NCI-H1105 treated with DMSO at 0.1 percent for 48 hours (cell line): ENCODE measurements at regions not wholly inside any gene's neighbourhood (a gene's known extent, or its start where the extent isn't known, plus 50 kb on each side); places are given as distances from the start of the nearest gene placed in this dataset.
A peak's percentile ranks its signal among the peaks of the same experiment; 100 is the strongest.
"Not testable (repeated sequence)": the region's sequence is repeated elsewhere in the genome, so short reads cannot be mapped to it uniquely, and the experiment has no call there.

Source experiments
- DNase-seq: peaks from one replicate; lab custom pipeline; 2025; lab: John Stamatoyannopoulos, UW

GRCh38 chr14:54256156-54256555 is 140.7 kb upstream of the CDKN3 start:
- DNase-seq = no peak

- no peak for DNase-seq
Measured at GRCh38 chr14:54257424-54257823, 139.4 kb upstream of the CDKN3 start.

DNA sequence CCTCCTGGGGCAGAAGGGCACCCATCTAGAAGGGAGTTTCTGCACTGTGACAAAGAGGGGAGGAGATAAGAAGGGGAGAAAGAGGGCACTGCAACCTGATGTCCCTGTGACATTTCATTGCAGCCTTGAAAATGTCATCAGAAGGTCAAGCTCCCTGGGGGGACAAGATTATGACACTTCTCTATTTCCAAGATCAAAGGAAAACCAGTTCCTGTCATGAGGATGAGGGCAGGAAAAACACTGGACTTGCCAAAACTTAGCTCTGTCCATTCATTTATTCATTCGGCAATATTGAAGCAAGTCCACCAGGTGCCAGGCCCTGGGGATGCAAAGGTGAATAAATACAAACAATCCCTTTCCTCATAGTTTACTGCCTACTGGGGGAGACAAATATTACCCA is 138.4 kb upstream of the CDKN3 start:
- DNase-seq = no peak

- DNase-seq = no peak
Measured at GRCh38 chr14:54259821-54260220, 137.0 kb upstream of the CDKN3 start.

DNA sequence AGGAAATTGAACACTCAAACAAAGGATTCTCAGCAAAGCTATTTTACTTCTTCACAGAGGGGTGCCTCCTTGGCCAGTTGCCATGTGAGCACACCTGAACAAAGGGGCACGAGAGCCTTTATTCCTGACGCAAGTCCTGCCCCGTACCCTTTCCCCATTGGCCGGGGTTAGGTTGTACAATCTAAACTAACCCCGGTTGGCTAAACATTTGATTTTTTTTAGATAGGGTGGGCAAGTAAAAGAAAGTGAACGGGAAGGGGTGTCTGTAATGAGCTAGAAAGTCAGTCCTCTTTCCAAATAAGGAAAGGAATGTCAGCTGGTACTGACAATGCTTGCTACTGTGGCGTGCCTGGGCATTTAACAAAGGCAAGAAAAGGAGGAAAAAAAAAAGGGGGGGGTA is 135.5 kb upstream of the CDKN3 start:
- no peak for DNase-seq

- DNase-seq = not testable (repeated sequence)
Measured at GRCh38 chr14:54266616-54267015, 130.2 kb upstream of the CDKN3 start.

- DNase-seq = no peak
Measured at GRCh38 chr14:54267172-54267571, 129.6 kb upstream of the CDKN3 start.

DNA sequence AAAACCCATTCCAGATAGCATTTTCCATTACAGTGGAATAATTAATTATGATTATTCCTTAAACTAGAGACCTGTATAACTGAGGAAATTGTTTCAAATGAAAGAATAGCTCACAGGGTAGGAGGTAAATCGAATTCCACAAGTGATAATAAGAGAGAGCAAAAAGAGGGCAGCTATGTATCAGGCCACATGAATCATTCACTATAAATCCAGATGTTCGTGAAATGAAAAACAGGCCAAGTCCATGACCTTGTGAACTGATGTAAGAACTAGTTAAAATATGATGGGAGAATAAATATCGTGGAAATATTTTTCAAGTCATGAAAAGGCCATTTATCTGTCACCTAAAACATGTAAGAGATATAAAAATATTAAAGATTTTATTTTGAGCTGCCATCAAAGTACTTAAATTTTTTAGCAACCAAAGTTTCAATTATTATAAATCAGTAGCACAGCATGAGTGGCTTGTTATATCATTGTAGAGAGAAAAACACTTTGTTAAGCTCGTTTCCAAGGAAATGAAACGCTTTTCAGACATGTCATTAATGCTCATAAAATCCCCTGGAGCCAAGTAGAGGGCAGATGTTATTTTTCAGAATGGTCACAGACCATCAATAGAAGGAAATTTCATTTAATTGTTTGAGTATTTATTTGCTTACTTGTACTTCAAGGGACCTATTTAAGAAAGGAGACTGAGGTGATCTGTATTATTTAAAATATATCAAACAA is 120.6 kb upstream of the CDKN3 start:
- DNase-seq = peak; percentile 65

DNA sequence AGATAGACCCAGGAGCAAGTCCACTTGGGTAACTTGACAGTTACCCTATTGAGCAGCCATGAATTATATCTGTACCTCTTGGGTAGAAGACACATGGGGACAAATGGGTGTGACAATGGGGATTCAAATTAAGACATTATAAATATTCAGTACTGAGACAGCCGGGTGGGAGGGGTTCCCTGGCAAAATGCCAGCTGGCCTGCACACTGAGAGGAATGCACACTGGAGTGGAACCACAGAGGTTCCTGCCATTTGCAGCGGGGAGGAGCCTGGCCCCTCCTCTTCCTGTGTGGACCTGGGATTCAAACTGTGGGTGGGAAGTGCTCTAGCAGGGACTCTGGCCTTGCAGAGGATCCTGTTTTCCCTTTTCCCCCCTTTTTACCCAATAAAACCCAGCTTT is 118.7 kb upstream of the CDKN3 start:
- no peak for DNase-seq

GRCh38 chr14:54278665-54279295 is 118.0 kb upstream of the CDKN3 start:
- no peak for DNase-seq

GRCh38 chr14:54282849-54283248 is 114.0 kb upstream of the CDKN3 start:
- no peak for DNase-seq

GRCh38 chr14:54285030-54285429 is 111.8 kb upstream of the CDKN3 start:
- DNase-seq = no peak

GRCh38 chr14:54291491-54292191 is 105.2 kb upstream of the CDKN3 start:
- peak; percentile 80 for DNase-seq

DNA sequence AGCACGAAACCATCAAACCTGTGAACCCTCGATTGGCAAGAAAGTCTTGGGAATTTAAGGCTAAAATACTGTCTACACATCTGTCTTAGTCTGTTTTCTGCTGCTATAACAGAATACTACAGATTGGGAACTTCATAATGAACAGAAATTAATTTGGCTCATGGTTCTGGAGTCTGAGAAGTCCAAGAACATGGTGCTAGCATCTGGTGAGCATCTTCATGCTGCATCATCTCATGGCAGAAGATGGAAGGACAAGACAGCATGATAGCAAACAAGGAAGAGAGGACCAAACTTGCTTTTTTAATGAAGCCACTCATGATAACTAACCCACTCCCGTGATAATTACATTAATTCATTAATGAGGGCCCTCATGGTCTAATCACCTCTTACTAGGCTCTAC is 102.0 kb upstream of the CDKN3 start:
- DNase-seq = no peak

- DNase-seq = no peak
Measured at GRCh38 chr14:54299410-54300363, 97.1 kb upstream of the CDKN3 start.

- no peak for DNase-seq
Measured at GRCh38 chr14:54300881-54301280, 95.9 kb upstream of the CDKN3 start.

GRCh38 chr14:54301359-54301758 is 95.4 kb upstream of the CDKN3 start:
- DNase-seq = no peak

- no peak for DNase-seq
Measured at GRCh38 chr14:54306806-54307205, 90.0 kb upstream of the CDKN3 start.

DNA sequence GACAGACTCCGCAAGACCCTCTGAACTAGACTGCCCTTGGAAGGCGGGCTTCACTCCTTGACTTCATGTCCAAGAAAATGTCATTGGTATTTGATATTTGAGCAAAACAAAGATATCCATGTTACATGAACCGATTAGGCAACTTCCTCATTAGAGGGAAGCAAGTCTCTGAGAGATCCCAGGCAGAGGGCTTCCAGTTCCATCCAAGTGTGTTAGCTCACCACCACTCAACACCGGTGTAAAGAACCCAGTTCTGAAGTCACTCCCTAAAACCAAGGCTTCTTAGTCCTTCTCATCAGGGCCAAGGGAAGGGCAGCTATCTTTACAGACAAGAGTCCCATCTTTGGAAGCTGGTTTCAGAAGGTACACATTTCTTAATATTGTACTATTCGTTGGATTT is 87.2 kb upstream of the CDKN3 start:
- no peak for DNase-seq

DNA sequence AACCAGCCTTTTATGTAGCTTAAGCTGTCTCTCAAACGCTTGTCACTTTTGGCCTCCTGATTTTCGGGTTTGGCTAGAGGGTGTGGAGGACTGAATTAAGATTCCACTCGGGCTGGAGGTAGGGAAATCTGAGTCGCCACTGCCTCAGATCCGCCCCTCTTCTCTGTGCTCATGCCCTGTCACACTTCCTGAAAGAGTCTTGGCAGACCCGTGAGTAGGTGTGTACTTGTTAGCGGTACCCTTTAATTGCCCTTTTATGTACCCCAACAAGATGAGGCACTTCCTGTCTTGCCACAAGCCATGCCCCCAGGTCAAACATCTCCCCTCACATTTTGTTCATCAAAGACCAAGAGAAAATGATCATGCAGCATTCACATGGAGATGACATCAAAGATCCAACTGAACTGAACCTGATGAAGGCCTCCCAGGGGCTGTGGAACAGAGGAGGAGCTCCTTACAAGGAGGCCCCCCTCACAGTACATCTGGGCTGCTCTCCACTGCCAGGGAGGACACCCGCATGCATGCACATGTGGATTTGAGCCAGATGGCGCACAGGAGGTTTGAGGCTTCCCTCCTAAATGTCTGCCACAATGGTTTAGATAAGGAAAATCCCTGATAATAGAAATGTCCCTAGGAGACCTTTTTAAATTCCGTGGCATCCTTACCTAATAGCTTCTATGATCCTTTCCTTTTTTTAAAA is 86.5 kb upstream of the CDKN3 start:
- DNase-seq = no peak

DNA sequence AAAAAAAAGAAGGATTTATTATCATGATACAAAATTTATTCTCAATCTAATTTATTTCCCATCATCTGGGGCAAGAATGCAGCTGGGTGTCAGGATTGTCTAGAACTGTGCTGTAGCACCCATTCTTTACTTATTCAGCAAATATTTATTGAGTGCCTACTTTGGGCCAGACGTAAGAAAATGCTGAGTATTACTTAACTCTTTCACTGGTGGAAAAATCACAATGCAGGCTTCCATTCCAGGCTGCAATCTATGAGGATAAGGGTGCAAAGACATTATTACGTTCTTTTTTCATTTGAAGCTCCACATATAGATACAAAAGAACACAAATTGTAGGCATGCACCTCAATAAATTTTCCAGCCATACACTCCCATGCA is 86.0 kb upstream of the CDKN3 start:
- DNase-seq = no peak
